Upper lobe of right lung (tissue), 1 donor: ENCODE measurements at regions not wholly inside any gene's neighbourhood (a gene's known extent, or its start where the extent isn't known, plus 50 kb on each side); places are given as distances from the start of the nearest gene placed in this dataset.

Experiments used
- ATAC-seq: fragments of 200-7000 bp; cut with Tn5 transposase; one replicate; pipeline ENCODE4 v1.9.1; 2020; ENCODE audit warnings: mild to moderate bottlenecking, moderate library complexity
- DNase-seq: peaks from one replicate; pipeline ENCODE4 v3.0.0-alpha.2; 2020
- H3K27ac ChIP-seq: fragments of 200-600 bp; one replicate; pipeline ENCODE4 v1.8.0; 2022
- H3K27me3 ChIP-seq: fragments of 200-600 bp; one replicate; pipeline ENCODE4 v1.8.0; 2022; ENCODE audit warnings: mild to moderate bottlenecking
- H3K36me3 ChIP-seq: fragments of 200-600 bp; one replicate; pipeline ENCODE4 v1.8.0; 2022
- H3K4me1 ChIP-seq: fragments of 200-600 bp; one replicate; pipeline ENCODE4 v1.8.0; 2022
- H3K4me3 ChIP-seq: fragments of 200-600 bp; one replicate; pipeline ENCODE4 v1.8.0; 2022; ENCODE audit warnings: mild to moderate bottlenecking
- H3K9me3 ChIP-seq: fragments of 200-600 bp; one replicate; pipeline ENCODE4 v1.8.0; 2022
- CTCF ChIP-seq: fragments of 200-600 bp; IDR thresholded peaks from one replicate; pipeline ENCODE4 v1.8.0; 2022; ENCODE audit warnings: antibody characterized with exemption
- intact Hi-C: fragments of 100-400 bp; cut with DNase I; formaldehyde crosslinking; loops from one replicate; pipeline ENCODE4 v1.11.0; 2022
- donor health status: DM: no; HTN: yes; CAD: no; lungs with severe emphysema.

GRCh38 chr9:82492274-82492673 is 503.7 kb downstream of the SPATA31D1 start:
- Histone ChIP-seq H3K27ac (no peak overlapping the region), H3K4me3 (no peak overlapping the region), H3K27me3 (no peaks in the 10 kb centered on the region), H3K4me1 (no peaks in the 10 kb centered on the region), H3K9me3 (no peaks in the 10 kb centered on the region), H3K36me3 (no peaks in the 10 kb centered on the region)
- ATAC-seq: no peak
- no peak for TF ChIP-seq CTCF
- intact Hi-C loops: no loop called here
- DNase-seq: no peak

- Histone ChIP-seq H3K27ac (no peak overlapping the region), H3K36me3 (no peaks in the 10 kb centered on the region), H3K4me3 (no peak overlapping the region), H3K27me3 (no peaks in the 10 kb centered on the region), H3K4me1 (no peaks in the 10 kb centered on the region), H3K9me3 (no peaks in the 10 kb centered on the region)
- ATAC-seq (no peak), DNase-seq (no peak)
- intact Hi-C loops: no loop called here
- no peak for TF ChIP-seq CTCF
Observed at GRCh38 chr9:82495884-82496777, 507.6 kb downstream of the SPATA31D1 start.

- no peak for TF ChIP-seq CTCF
- Histone ChIP-seq H3K4me1 (no peaks in the 10 kb centered on the region), H3K4me3 (no peak overlapping the region), H3K27ac (no peak overlapping the region), H3K27me3 (no peaks in the 10 kb centered on the region), H3K9me3 (no peaks in the 10 kb centered on the region), H3K36me3 (no peaks in the 10 kb centered on the region)
- ATAC-seq (no peak), DNase-seq (no peak)
- intact Hi-C loops: no loop called here
Observed at GRCh38 chr9:82498541-82499317, 510.2 kb downstream of the SPATA31D1 start.

GRCh38 chr9:82499337-82499736 is 510.8 kb downstream of the SPATA31D1 start:
- no peak for DNase-seq
- no peak overlapping the region for H3K27ac ChIP-seq
- ATAC-seq: no peak
- no peak for TF ChIP-seq CTCF
- no peaks in the 10 kb centered on the region for H3K9me3 ChIP-seq
- H3K4me3 ChIP-seq: no peak overlapping the region
- no peaks in the 10 kb centered on the region for H3K36me3 ChIP-seq
- H3K4me1 ChIP-seq: no peaks in the 10 kb centered on the region
- intact Hi-C loops: no loop called here
- H3K27me3 ChIP-seq: no peaks in the 10 kb centered on the region

- DNase-seq (no peak), ATAC-seq (no peak)
- Histone ChIP-seq H3K36me3 (no peaks in the 10 kb centered on the region), H3K9me3 (no peaks in the 10 kb centered on the region), H3K27ac (no peak overlapping the region), H3K27me3 (no peaks in the 10 kb centered on the region), H3K4me1 (no peaks in the 10 kb centered on the region), H3K4me3 (no peak overlapping the region)
- no peak for TF ChIP-seq CTCF
- intact Hi-C loops: no loop called here
Observed at GRCh38 chr9:82504620-82505019, 516.0 kb downstream of the SPATA31D1 start.
